HUES6 (cell line): ENCODE measurements at regions not wholly inside any gene's neighbourhood (a gene's known extent, or its start where the extent isn't known, plus 50 kb on each side); places are given as distances from the start of the nearest gene placed in this dataset.

Experiments used
- H3K27ac ChIP-seq: 2 replicates; pipeline ENCODE4 v1.7.0; 2013; ENCODE audit warnings: low read depth, mild to moderate bottlenecking, low read length, inconsistent platforms
- H3K27me3 ChIP-seq: 2 replicates; pipeline ENCODE4 v1.6.1; 2013; ENCODE audit warnings: low read length; ENCODE audit not compliant: control insufficient read depth, insufficient read depth
- H3K36me3 ChIP-seq: 2 replicates; pipeline ENCODE4 v1.6.1; 2013; ENCODE audit warnings: low read length; ENCODE audit not compliant: control insufficient read depth, insufficient read depth
- H3K4me1 ChIP-seq: 2 replicates; pipeline ENCODE4 v1.6.1; 2013; ENCODE audit warnings: low read length; ENCODE audit not compliant: control insufficient read depth, insufficient read depth
- H3K4me3 ChIP-seq: 2 replicates; pipeline ENCODE4 v1.5.1; 2013; ENCODE audit warnings: low read depth, low read length
- H3K9ac ChIP-seq: one replicate; pipeline ENCODE4 v1.6.1; 2013; ENCODE audit warnings: mild to moderate bottlenecking, low read length
- H3K9me3 ChIP-seq: 2 replicates; pipeline ENCODE4 v1.6.1; 2013; ENCODE audit warnings: low read depth, low read length; ENCODE audit not compliant: control insufficient read depth, insufficient read depth

DNA sequence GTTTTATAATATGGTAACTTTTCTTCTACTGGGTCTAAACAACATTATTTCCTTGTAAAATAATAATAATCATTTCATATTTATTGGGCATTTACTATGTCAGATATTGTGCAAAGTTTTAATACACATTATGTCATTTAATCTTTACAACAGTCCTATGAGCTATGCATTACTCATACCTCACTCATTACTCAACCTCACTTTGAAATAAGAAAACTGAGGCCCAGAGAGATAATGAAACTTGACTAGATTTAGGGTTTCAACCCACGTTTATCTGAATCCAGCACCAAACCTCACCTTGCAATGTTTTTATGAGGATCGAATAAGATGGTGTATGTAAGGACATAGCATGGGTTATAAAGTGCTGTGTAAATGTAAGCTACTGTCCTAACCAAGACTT is 153.2 kb upstream of the SLC13A1 start:
- Histone ChIP-seq H3K9me3 (no peaks in the 10 kb centered on the region), H3K4me3 (no peak overlapping the region), H3K36me3 (no peaks in the 10 kb centered on the region), H3K9ac (no peak overlapping the region), H3K27me3 (no peaks in the 10 kb centered on the region), H3K4me1 (peaks cover 11% of the 10 kb centered on the region), H3K27ac (no peak overlapping the region)

DNA sequence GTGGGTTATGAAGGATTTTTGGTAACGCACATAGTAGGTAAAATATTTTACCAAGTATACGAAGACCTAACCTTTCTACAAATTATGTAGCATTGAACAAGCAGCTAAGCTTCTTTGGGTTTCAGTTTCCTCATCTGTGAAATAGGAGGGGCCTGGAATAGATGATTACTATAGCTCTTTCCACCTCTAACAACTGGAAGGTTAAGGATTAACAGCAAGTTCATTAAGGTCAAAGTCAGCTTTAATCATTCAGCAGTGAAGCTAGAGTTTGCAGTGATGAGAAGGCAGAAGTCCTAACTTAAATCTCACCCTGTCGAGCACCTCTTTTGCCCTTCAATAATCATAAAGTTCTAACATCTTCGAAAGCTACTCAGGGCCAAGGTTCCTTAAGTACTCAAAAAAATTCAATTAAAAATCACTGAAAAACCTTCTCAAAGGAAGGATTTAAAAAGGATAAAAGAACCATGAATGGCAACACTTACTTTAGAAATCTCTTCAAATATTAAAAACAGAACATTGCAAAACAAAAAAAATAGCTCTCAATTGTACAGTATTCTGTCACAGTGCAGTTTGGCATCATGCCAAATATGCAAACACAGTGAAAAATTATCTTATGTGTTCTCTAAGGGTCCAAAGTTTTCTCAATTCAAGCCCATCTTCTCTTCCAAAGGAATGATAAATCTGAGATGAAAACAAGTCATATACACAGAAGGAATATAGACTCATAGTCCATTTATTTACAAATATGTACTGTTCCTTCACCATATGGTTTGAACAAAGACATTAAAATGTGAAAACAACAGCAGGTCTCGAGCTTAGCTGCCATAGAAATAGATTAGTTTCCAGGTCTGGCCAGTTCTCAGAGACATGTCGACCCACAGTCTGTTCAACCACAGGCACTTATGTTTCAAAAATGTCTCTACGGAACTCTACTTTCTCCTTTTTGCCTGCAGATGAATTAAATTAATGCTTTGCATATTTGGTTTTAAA is 152.0 kb upstream of the SLC13A1 start:
- Histone ChIP-seq H3K9me3 (no peaks in the 10 kb centered on the region), H3K4me1 (peaks cover 11% of the 10 kb centered on the region), H3K4me3 (no peak overlapping the region), H3K27ac (no peak overlapping the region), H3K9ac (no peak overlapping the region), H3K36me3 (no peaks in the 10 kb centered on the region), H3K27me3 (no peaks in the 10 kb centered on the region)

DNA sequence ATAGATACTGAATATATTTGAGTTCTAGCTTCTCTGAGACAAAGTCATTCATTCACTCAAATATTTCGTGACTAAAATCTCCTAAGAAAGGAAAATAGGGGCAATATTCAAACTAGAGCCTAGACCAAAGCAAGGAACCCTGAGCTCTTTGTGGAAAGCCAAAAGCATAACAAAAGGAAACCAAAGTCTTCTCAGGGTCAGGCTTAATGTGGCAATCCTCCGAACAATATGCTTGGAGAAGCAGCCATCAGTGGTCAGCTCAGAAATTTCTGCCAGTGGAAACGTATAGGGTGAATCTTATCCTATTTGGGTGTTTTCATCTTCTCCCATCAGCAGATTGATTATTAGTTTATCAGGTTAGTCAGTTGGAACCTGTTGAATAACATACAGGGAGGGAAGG is 151.3 kb upstream of the SLC13A1 start:
- H3K4me3 ChIP-seq = no peak overlapping the region
- peaks cover 4% of the 10 kb centered on the region for H3K4me1 ChIP-seq

DNA sequence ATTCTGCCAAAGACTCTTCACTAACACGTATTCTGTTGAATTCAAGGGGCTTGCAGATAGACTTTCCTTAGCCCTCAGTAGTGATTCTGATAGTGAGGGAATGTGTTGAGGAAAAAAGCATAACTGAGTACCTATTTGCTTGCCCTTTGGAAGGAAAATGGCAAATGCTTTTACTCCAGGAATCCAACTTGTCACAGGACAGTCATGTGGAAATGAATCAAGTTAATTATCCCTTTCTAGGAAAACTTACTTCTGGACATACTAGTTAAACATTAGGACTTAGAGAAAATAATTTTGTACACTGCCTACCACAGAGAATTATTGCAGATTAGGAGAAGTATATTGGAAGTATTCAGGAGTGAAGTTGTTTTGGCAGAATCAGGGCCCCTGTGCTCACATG is 148.9 kb upstream of the SLC13A1 start:
- Histone ChIP-seq H3K36me3 (no peaks in the 10 kb centered on the region), H3K27ac (no peak overlapping the region), H3K27me3 (no peaks in the 10 kb centered on the region), H3K4me3 (no peak overlapping the region), H3K9me3 (no peaks in the 10 kb centered on the region), H3K4me1 (no peaks in the 10 kb centered on the region), H3K9ac (no peak overlapping the region)

More for the DNA sequence above, 151.3 kb upstream of the SLC13A1 start:
- Histone ChIP-seq H3K27me3 (no peaks in the 10 kb centered on the region), H3K27ac (no peak overlapping the region; the same call in 1 of the 2 replicates), H3K9ac (no peak overlapping the region), H3K9me3 (no peaks in the 10 kb centered on the region), H3K36me3 (no peaks in the 10 kb centered on the region)

DNA sequence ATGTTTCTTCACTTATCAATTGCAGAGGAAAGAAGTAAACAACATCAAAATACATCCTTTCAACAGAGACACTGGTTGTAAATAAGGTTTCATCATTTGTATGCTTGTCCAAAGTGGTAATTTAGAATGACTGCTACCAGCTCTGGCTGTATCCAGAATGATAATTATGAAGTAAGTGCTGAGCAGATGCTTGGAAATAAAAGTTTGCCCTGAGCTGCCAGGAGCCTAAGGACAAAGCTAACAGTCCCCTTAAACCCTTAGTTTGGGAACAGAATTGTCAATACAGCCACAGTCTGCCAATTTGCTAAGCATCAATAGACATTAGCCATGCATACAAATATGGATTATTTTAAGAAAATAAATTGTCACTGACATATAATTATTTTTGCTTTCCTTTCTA is 147.0 kb upstream of the SLC13A1 start:
- no peaks in the 10 kb centered on the region for H3K27me3 ChIP-seq
- H3K4me3 ChIP-seq = no peak overlapping the region
- no peak overlapping the region for H3K9ac ChIP-seq
- H3K4me1 ChIP-seq = no peaks in the 10 kb centered on the region
- H3K27ac ChIP-seq = no peak overlapping the region
- no peaks in the 10 kb centered on the region for H3K9me3 ChIP-seq
- no peaks in the 10 kb centered on the region for H3K36me3 ChIP-seq

DNA sequence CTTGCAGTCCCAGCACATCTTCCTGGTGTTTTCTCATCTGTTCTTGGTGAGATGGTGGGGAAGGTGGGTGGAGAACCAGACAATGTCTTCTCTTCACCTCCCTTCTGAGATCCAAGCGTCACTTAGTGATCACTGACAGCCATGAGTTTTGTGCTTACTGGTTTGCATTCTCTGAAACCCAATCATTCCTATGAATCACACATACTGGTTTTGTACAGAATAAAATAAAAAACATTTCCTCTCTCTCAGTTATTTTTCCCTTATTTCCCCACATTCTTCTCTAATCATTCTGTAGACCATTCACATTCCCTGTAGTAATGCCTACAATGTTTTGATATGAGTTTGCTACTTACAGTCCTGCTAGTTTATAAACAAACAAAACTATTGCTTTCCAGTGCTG is 143.8 kb upstream of the SLC13A1 start:
- H3K36me3 ChIP-seq = no peaks in the 10 kb centered on the region
- H3K9me3 ChIP-seq = no peaks in the 10 kb centered on the region
- no peaks in the 10 kb centered on the region for H3K27me3 ChIP-seq
- H3K4me3 ChIP-seq = no peak overlapping the region
- no peak overlapping the region for H3K27ac ChIP-seq
- H3K4me1 ChIP-seq = no peaks in the 10 kb centered on the region
- H3K9ac ChIP-seq = no peak overlapping the region

DNA sequence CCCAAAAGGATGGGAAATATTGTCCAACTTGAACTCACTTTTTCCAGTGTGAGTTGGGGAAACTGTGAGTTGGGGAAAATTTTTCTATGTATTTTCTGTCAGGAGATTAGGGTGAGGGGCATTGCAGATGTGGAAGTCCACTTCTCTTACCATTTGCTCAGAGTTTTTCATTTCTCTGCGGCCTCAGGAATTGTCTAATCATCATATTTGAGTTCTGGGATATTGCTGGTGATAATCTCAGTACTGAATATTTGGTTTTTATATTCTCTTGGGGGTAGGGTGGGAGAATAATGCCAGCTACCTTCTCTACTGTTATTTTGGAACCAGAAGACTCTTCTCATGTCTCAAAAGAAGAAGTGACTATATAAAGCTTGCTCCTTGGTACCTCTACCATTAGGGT is 141.3 kb upstream of the SLC13A1 start:
- Histone ChIP-seq H3K9ac (no peak overlapping the region), H3K27ac (no peak overlapping the region), H3K36me3 (no peaks in the 10 kb centered on the region), H3K4me3 (no peak overlapping the region), H3K4me1 (no peaks in the 10 kb centered on the region), H3K9me3 (no peaks in the 10 kb centered on the region), H3K27me3 (no peaks in the 10 kb centered on the region)

DNA sequence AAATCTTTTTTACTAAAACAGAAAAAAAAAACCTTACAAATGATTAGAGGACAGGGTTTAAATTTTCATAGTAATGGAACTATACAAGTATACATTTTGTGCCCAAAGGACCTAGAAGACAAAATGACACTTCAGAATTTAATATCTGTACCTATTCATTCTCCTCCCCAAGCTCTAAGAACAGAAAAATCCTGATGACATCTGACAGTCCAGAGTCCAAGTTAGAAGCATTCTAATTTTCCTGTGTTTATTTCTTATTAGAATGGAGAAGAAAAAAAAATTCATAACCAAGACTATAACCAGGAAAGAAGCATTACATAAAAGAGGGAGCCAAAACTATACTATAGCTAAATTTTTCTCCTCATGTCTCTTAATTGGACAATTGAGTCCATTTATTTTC is 138.9 kb upstream of the SLC13A1 start:
- Histone ChIP-seq H3K4me1 (no peaks in the 10 kb centered on the region), H3K4me3 (no peak overlapping the region), H3K27me3 (no peaks in the 10 kb centered on the region), H3K27ac (no peak overlapping the region), H3K9me3 (no peaks in the 10 kb centered on the region), H3K36me3 (no peaks in the 10 kb centered on the region), H3K9ac (no peak overlapping the region)

DNA sequence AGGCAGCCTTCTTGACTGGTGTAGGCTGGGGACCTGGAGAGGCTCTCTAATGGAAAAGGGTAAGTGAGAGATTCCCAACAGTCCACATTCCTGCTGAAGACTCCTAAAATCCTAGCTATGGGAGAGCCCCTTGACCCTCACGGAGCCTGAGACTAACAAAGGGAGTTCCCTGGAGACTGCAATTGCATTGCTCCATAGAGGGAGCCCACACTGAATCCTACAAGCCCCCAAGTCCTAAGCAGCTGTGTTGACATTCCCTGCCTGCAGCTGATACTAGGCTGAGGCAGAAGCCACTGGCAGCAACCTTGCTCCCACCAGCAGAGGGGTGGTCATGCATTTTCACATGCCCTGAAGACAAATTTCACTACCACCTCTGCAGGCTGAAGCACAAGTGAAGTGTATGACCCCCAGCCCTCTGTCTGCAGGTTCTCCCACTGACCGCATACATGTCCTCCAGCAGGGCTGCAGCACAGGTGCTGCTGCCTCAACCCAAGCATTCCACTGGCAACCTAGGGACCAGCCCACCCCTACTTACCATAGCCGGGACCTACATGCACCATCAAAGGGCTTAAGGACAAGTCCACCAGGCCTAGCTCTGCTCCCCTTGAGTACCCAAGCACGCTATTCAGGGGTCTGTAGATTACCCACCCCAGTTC is 130.3 kb upstream of the SLC13A1 start:
- Histone ChIP-seq H3K27ac (no peak overlapping the region), H3K9ac (no peak overlapping the region), H3K27me3 (no peaks in the 10 kb centered on the region), H3K4me3 (no peak overlapping the region), H3K4me1 (no peaks in the 10 kb centered on the region), H3K9me3 (no peaks in the 10 kb centered on the region), H3K36me3 (no peaks in the 10 kb centered on the region)

DNA sequence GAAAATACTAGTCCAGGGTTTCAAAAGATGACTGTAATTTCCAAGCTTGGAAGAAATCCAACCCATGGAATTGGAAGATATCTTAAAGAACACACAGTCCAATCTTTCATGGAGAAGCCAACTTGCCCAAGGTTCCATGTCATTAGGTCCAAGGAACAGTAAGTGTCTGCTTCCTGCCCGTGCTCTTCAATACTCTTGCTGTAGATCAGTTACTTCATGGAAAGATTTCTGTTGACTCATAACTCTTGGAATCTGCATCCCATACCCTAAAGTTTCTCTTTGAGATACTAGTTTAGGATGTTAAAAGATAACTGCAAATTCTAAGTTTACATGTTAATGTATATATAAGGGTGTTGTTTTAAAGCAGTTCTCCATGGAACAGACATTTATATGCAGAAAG is 127.9 kb upstream of the SLC13A1 start:
- Histone ChIP-seq H3K27ac (no peak overlapping the region), H3K9me3 (peaks cover 7% of the 10 kb centered on the region; the same call in 1 of the 2 replicates), H3K9ac (no peak overlapping the region), H3K4me3 (no peak overlapping the region), H3K4me1 (peaks cover 4% of the 10 kb centered on the region; the same call in 1 of the 2 replicates), H3K27me3 (no peaks in the 10 kb centered on the region), H3K36me3 (no peaks in the 10 kb centered on the region)

DNA sequence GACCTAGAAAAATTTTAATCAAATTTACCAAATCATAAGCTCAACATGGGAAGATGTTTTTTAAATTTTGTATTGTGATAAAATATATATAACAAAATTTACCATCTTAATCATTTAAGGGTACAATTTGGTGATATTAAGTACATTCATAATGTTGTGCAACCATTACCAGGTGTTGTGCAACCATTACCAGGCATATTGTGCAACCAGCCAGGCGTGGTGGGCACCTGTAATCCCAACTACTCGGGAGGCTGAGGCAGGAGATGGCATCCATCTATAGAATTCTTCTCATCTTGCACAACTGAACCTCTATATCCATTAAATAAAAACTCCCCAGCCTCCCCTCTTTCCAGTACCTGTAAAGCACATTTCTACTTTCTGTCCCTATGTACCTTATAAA is 124.5 kb upstream of the SLC13A1 start:
- Histone ChIP-seq H3K9ac (no peak overlapping the region), H3K27ac (no peak overlapping the region), H3K9me3 (peaks cover 17% of the 10 kb centered on the region), H3K36me3 (no peaks in the 10 kb centered on the region), H3K4me3 (no peak overlapping the region), H3K27me3 (no peaks in the 10 kb centered on the region), H3K4me1 (peaks cover 4% of the 10 kb centered on the region; the same call in 1 of the 2 replicates)
